ENCODE measurements at regions not wholly inside any gene's neighbourhood (a gene's known extent, or its start where the extent isn't known, plus 50 kb on each side); places are given as distances from the start of the nearest gene placed in this dataset.

- Histone ChIP-seq H3K4me3 (no peak overlapping the region), H3K27me3 (ENCODE audit: insufficient read depth in 3 of 3, low read length in 2 of 3) (no peaks in the 10 kb centered on the region), H3K27ac (peak overlapping the region; percentile 48), H3K4me1 (no peaks in the 10 kb centered on the region), H3K9me3 (no peaks in the 10 kb centered on the region), H3K36me3 (ENCODE audit: insufficient read depth in 1 of 2, low read depth in 1 of 2) (no peaks in the 10 kb centered on the region)
- ATAC-seq (peak in 2 of 4 donors; percentile 43 to 54), DNase-seq (no peak)
- no peak for TF ChIP-seq CTCF (IDR thresholded peaks at IDR 0.05)
- WGBS, 3 donors, result 36 to 51% (median 39%) methylated on average over 9 of the region's 9 CpGs
- intact Hi-C loops (cut with DNase I), result no loop called here
Observed at GRCh38 chrX:13167481-13168231, 123.2 kb upstream of the FAM9C start.

- DNase-seq, result no peak
- H3K36me3 ChIP-seq (ENCODE audit: insufficient read depth in 1 of 2, low read depth in 1 of 2), result no peaks in the 10 kb centered on the region
- H3K4me3 ChIP-seq, result no peak overlapping the region
- H3K9me3 ChIP-seq, result no peaks in the 10 kb centered on the region
- TF ChIP-seq CTCF (IDR thresholded peaks at IDR 0.05), result no peak
- H3K4me1 ChIP-seq, result no peaks in the 10 kb centered on the region
- no peak overlapping the region for H3K27ac ChIP-seq
- intact Hi-C loops (cut with DNase I), result no loop called here
- WGBS, 3 donors, result 55 to 71% (median 63%) methylated on average over 6 of the region's 6 CpGs
- ATAC-seq, result no peak
- no peaks in the 10 kb centered on the region for H3K27me3 ChIP-seq (ENCODE audit: insufficient read depth in 3 of 3, low read length in 2 of 3)
Observed at GRCh38 chrX:13165266-13166189, 121.1 kb upstream of the FAM9C start.

GRCh38 chrX:13164611-13165010 lies 120.2 kb upstream of the FAM9C start:
- intact Hi-C loops (cut with DNase I), result no loop called here
- H3K4me1 ChIP-seq, result no peaks in the 10 kb centered on the region
- TF ChIP-seq CTCF (IDR thresholded peaks at IDR 0.05), result no peak
- ATAC-seq (no peak), DNase-seq (no peak)
- H3K27ac ChIP-seq, result no peak overlapping the region
- no peaks in the 10 kb centered on the region for H3K9me3 ChIP-seq
- 46 to 70% (median 67%) methylated on average over 7 of the region's 7 CpGs for WGBS, 3 donors
- no peaks in the 10 kb centered on the region for H3K27me3 ChIP-seq (ENCODE audit: insufficient read depth in 3 of 3, low read length in 2 of 3)
- H3K36me3 ChIP-seq (ENCODE audit: insufficient read depth in 1 of 2, low read depth in 1 of 2), result no peaks in the 10 kb centered on the region
- no peak overlapping the region for H3K4me3 ChIP-seq

- no peak for ATAC-seq
- H3K4me1 ChIP-seq, result no peaks in the 10 kb centered on the region
Observed at GRCh38 chrX:13162772-13163410, 118.5 kb upstream of the FAM9C start.

More at GRCh38 chrX:13162772-13163410, 118.5 kb upstream of the FAM9C start:
- Histone ChIP-seq H3K9me3 (no peaks in the 10 kb centered on the region), H3K36me3 (ENCODE audit: insufficient read depth in 1 of 2, low read depth in 1 of 2) (no peaks in the 10 kb centered on the region), H3K27ac (no peak overlapping the region), H3K4me3 (no peak overlapping the region), H3K27me3 (ENCODE audit: insufficient read depth in 3 of 3, low read length in 2 of 3) (no peaks in the 10 kb centered on the region)
- TF ChIP-seq CTCF (IDR thresholded peaks at IDR 0.05), result no peak
- intact Hi-C loops (cut with DNase I), result no loop called here
- no peak for DNase-seq
- WGBS, 3 donors, result 82 to 96% (median 94%) methylated on average over 4 of the region's 4 CpGs

Data from psoas muscle (tissue), 7 donors.